ENCODE measurements at regions not wholly inside any gene's neighbourhood (a gene's known extent, or its start where the extent isn't known, plus 50 kb on each side); places are given as distances from the start of the nearest gene placed in this dataset.

DNA sequence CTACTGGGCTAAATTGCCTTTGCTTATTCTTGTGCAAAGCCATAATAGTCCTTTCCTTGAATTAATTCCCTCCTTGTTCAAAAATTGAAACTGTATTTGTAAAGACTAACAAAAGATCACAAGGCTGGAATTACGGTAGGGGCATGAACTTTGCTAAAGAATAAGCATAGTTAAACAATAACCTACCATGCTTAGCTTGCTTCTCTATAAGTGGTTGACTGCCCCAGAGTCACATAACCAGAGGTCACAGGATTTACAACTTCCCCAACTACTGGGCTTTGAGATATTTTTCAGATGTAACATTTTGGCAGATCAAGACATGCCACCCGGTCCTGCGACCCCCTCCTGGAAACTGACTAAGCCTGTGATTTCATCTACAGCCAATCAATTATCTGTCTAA lies 181.4 kb downstream of the GPAM start:
- no peak overlapping the region for H3K4me3 ChIP-seq (ENCODE audit: low read depth, low read length)
- TF ChIP-seq, protein P1, sequence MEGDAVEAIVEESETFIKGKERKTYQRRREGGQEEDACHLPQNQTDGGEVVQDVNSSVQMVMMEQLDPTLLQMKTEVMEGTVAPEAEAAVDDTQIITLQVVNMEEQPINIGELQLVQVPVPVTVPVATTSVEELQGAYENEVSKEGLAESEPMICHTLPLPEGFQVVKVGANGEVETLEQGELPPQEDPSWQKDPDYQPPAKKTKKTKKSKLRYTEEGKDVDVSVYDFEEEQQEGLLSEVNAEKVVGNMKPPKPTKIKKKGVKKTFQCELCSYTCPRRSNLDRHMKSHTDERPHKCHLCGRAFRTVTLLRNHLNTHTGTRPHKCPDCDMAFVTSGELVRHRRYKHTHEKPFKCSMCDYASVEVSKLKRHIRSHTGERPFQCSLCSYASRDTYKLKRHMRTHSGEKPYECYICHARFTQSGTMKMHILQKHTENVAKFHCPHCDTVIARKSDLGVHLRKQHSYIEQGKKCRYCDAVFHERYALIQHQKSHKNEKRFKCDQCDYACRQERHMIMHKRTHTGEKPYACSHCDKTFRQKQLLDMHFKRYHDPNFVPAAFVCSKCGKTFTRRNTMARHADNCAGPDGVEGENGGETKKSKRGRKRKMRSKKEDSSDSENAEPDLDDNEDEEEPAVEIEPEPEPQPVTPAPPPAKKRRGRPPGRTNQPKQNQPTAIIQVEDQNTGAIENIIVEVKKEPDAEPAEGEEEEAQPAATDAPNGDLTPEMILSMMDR (IDR thresholded peaks at IDR 0.05; ENCODE audit: borderline replicate concordance, insufficient read depth, low read depth, low read length), result no peak

- TF ChIP-seq, protein P1 (IDR thresholded peaks at IDR 0.05; ENCODE audit: borderline replicate concordance, insufficient read depth, low read depth, low read length), result no peak
- no peak overlapping the region for H3K4me3 ChIP-seq (ENCODE audit: low read depth, low read length)
Observed at GRCh38 chr10:112004075-112004474, 179.5 kb downstream of the GPAM start.

- TF ChIP-seq, protein P1 (IDR thresholded peaks at IDR 0.05; ENCODE audit: borderline replicate concordance, insufficient read depth, low read depth, low read length), result no peak
- no peak overlapping the region for H3K4me3 ChIP-seq (ENCODE audit: low read depth, low read length)
Observed at GRCh38 chr10:112005044-112005443, 178.5 kb downstream of the GPAM start.

DNA sequence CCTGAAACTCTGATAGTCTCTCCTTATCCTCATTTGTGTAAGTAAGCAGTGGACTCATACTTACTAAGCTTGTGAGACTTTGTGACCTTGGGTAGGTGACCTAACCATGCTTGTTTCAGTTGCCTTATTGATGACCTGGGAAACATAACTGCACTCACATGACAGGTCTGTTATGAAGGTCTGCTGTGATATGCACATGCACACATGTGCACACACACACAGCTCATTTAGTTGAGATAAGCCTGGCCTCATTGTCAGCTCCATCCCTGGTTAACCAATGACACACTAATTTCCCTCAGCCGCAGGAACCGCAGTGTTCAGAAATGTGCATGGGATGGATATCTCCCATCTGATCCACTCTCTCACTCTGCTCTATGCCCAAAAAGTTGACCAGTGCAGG lies 177.2 kb downstream of the GPAM start:
- TF ChIP-seq, protein P1 (IDR thresholded peaks at IDR 0.05; ENCODE audit: borderline replicate concordance, insufficient read depth, low read depth, low read length), result no peak

DNA sequence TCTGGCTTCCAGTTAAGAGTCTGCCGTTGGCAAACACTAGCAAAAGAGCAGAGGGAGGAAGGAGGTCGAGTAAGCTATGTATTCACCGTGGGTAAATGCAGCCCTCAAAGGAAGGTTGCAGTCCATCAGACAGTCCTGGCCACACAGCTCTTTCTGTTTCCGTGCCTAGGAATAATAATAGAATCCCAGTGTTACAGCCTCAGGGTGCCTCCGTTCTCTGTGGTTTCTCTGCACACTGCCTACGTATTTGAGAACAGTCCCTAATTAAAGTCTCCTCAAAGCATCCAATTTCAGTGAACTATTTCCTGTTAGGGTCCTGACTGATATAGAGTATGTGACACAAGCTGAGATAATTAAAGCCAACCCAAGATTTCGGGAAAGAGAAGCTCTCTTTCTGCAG lies 176.7 kb downstream of the GPAM start:
- TF ChIP-seq, protein P1 (IDR thresholded peaks at IDR 0.05; ENCODE audit: borderline replicate concordance, insufficient read depth, low read depth, low read length), result no peak
- H3K4me3 ChIP-seq (ENCODE audit: low read depth, low read length), result no peak overlapping the region

More for the DNA sequence above, 177.2 kb downstream of the GPAM start:
- H3K4me3 ChIP-seq (ENCODE audit: low read depth, low read length), result no peak overlapping the region

GRCh38 chr10:112022196-112022595 lies 161.4 kb downstream of the GPAM start:
- no peak overlapping the region for H3K4me3 ChIP-seq (ENCODE audit: low read depth, low read length)
- TF ChIP-seq, protein P1 (IDR thresholded peaks at IDR 0.05; ENCODE audit: borderline replicate concordance, insufficient read depth, low read depth, low read length), result no peak

DNA sequence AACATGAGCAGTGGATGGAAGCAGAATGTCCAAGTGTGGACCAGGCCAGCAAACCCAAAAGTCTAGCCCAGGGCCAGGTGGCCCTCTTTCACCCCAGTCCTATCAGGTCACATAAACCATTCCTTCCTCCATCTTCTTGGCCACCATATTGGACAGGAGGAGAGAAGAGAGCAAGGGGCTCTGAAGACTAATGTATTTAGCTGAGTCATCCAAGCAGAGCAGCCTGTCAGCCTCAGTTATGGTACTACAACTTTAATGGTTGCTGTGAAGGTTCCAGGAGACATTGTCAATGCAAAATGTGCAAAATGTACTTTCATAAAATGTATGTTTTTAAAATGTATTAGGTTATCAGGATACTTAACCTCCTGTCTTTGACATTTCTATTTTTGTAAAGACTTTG lies 159.5 kb downstream of the GPAM start:
- H3K4me3 ChIP-seq (ENCODE audit: low read depth, low read length), result no peak overlapping the region
- TF ChIP-seq, protein P1 (IDR thresholded peaks at IDR 0.05; ENCODE audit: borderline replicate concordance, insufficient read depth, low read depth, low read length), result no peak
